Stimulated activated CD8-positive, alpha-beta memory T cell treated with anti-CD3 and anti-CD28 coated beads, Interleukin-12 subunit alpha, Interleukin-12 subunit beta, amount 100 ng/mL, for 1 hour (primary cell): ENCODE measurements at regions not wholly inside any gene's neighbourhood (a gene's known extent, or its start where the extent isn't known, plus 50 kb on each side); places are given as distances from the start of the nearest gene placed in this dataset.
"Not testable (repeated sequence)": the region's sequence is repeated elsewhere in the genome, so short reads cannot be mapped to it uniquely, and the experiment has no call there.

ENCODE experiments used
- DNase-seq: peaks from one replicate; pipeline ENCODE4 v3.0.0-alpha.2; 2020; ENCODE audit warnings: low read depth

- no peak for DNase-seq
Observed at GRCh38 chr2:131584380-131584779, 56.7 kb downstream of the CCDC74A start.

- no peak for DNase-seq
Observed at GRCh38 chr2:131584940-131585339, 57.3 kb downstream of the CCDC74A start.

- no peak for DNase-seq
Observed at GRCh38 chr2:131588152-131588873, 60.6 kb downstream of the CCDC74A start.

GRCh38 chr2:131589126-131589525, 61.4 kb downstream of the CCDC74A start:
- not testable (repeated sequence) for DNase-seq

GRCh38 chr2:131590366-131590765, 62.7 kb downstream of the CCDC74A start:
- DNase-seq: no peak

- DNase-seq: no peak
Observed at GRCh38 chr2:131590896-131591295, 63.2 kb downstream of the CCDC74A start.

- not testable (repeated sequence) for DNase-seq
Observed at GRCh38 chr2:131596561-131596960, 68.9 kb downstream of the CCDC74A start.

- DNase-seq: not testable (repeated sequence)
Observed at GRCh38 chr2:131602444-131602843, 74.8 kb downstream of the CCDC74A start.

GRCh38 chr2:131604652-131605051, 77.0 kb downstream of the CCDC74A start:
- not testable (repeated sequence) for DNase-seq

GRCh38 chr2:131606366-131606765, 78.7 kb downstream of the CCDC74A start:
- DNase-seq: not testable (repeated sequence)

- not testable (repeated sequence) for DNase-seq
Observed at GRCh38 chr2:131607056-131607455, 79.4 kb downstream of the CCDC74A start.

- DNase-seq: not testable (repeated sequence)
Observed at GRCh38 chr2:131614539-131614938, 86.9 kb downstream of the CCDC74A start.

GRCh38 chr2:131618320-131618719, 90.6 kb downstream of the CCDC74A start:
- not testable (repeated sequence) for DNase-seq

- DNase-seq: not testable (repeated sequence)
Observed at GRCh38 chr2:131622874-131623273, 95.2 kb downstream of the CCDC74A start.

- DNase-seq: not testable (repeated sequence)
Observed at GRCh38 chr2:131626011-131626410, 98.3 kb downstream of the CCDC74A start.

- DNase-seq: not testable (repeated sequence)
Observed at GRCh38 chr2:131626565-131626964, 98.9 kb downstream of the CCDC74A start.

- not testable (repeated sequence) for DNase-seq
Observed at GRCh38 chr2:131627777-131628176, 100.1 kb downstream of the CCDC74A start.

GRCh38 chr2:131631648-131632047, 104.0 kb downstream of the CCDC74A start:
- not testable (repeated sequence) for DNase-seq

GRCh38 chr2:131633405-131633804, 105.7 kb downstream of the CCDC74A start:
- not testable (repeated sequence) for DNase-seq

GRCh38 chr2:131633827-131634695, 106.4 kb downstream of the CCDC74A start:
- DNase-seq: not testable (repeated sequence)

GRCh38 chr2:131635611-131636010, 107.9 kb downstream of the CCDC74A start:
- DNase-seq: no peak

GRCh38 chr2:131636704-131637308, 109.1 kb downstream of the CCDC74A start:
- DNase-seq: not testable (repeated sequence)
